ENCODE measurements at regions not wholly inside any gene's neighbourhood (a gene's known extent, or its start where the extent isn't known, plus 50 kb on each side); places are given as distances from the start of the nearest gene placed in this dataset.

- TF ChIP-seq CTCF (IDR thresholded peaks at IDR 0.05) (no peak), POLR2A (IDR thresholded peaks at IDR 0.05) (no peak)
These were observed 89.4 kb upstream of the TMEM26 start for GRCh38 chr10:61542596-61542995.

Data from heart left ventricle (tissue), 13 donors.